ENCODE measurements at regions not wholly inside any gene's neighbourhood (a gene's known extent, or its start where the extent isn't known, plus 50 kb on each side); places are given as distances from the start of the nearest gene placed in this dataset.

DNA sequence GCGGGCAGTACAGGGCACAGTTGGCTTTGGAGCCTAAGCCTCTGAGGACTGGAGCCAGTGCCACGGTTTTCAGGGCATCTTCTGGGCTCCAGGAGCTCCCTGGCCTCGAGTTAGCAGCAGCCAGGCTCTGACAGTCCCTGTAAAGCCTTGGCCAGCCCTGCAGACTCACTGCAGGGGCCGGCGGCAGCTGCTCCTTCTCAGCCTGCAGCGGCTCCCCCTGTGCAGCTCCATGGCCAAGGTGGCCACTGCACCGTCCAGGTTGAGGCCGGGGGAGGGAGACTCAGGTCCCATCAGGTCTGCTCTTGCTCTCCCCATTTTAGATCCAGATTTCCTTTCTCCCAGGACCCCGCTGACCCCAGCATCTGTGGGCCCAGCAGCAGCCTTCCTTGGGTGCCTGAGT, 1461.1 kb downstream of the BRD1 start:
- WGBS (ENCODE audit: insufficient coverage) = 83% methylated on average over 9 of the region's 9 CpGs
- Histone ChIP-seq H3K9ac (ENCODE audit: low read length) (no peak overlapping the region), H3K27me3 (replicated peaks in 1 of 4; ENCODE audit: control extremely low read depth in 1 of 4, control insufficient read depth in 3 of 4, insufficient read depth in 4 of 4, low read length in 3 of 4) (peaks cover 0 to 9% (median 0%) of the 10 kb centered on the region in 4 experiments), H3K4me1 (ENCODE audit: control insufficient read depth in 2 of 2, insufficient read depth in 2 of 2, low read length in 2 of 2) (no peaks in the 10 kb centered on the region), H3K9me3 (ENCODE audit: control extremely low read depth in 1 of 3, control insufficient read depth in 2 of 3, insufficient read depth in 1 of 3, low read length in 2 of 3) (peaks cover 0 to 3% (median 0%) of the 10 kb centered on the region in 3 donors), H4K20me1 (ENCODE audit: control insufficient read depth, insufficient read depth, low read length, poor library complexity, severe bottlenecking) (no peaks in the 10 kb centered on the region), H2AFZ (ENCODE audit: insufficient read depth, low read depth, low read length, poor library complexity, severe bottlenecking) (no peak overlapping the region), H3K79me2 (ENCODE audit: control insufficient read depth, insufficient read depth, low read length) (no peaks in the 10 kb centered on the region), H3K4me2 (replicated peaks; ENCODE audit: low read depth, low read length, poor library complexity, severe bottlenecking) (no peak overlapping the region), H3K4me3 (ENCODE audit: control extremely low read depth in 1 of 5, extremely low read depth in 1 of 5, insufficient read depth in 1 of 5, low read depth in 2 of 5, low read length in 4 of 5) (no peak overlapping the region), H3K27ac (ENCODE audit: low read length in 2 of 2) (no peak overlapping the region), H3K36me3 (replicated peaks in 1 of 2; ENCODE audit: control extremely low read depth in 1 of 2, control insufficient read depth in 1 of 2, extremely low read depth in 1 of 2, insufficient read depth in 2 of 2, low read length in 1 of 2) (no peaks in the 10 kb centered on the region)
- H3K4me1 Mint-ChIP-seq = no peaks in the 10 kb centered on the region
- H3K27ac Mint-ChIP-seq = no peak overlapping the region
- TF ChIP-seq, protein P1, sequence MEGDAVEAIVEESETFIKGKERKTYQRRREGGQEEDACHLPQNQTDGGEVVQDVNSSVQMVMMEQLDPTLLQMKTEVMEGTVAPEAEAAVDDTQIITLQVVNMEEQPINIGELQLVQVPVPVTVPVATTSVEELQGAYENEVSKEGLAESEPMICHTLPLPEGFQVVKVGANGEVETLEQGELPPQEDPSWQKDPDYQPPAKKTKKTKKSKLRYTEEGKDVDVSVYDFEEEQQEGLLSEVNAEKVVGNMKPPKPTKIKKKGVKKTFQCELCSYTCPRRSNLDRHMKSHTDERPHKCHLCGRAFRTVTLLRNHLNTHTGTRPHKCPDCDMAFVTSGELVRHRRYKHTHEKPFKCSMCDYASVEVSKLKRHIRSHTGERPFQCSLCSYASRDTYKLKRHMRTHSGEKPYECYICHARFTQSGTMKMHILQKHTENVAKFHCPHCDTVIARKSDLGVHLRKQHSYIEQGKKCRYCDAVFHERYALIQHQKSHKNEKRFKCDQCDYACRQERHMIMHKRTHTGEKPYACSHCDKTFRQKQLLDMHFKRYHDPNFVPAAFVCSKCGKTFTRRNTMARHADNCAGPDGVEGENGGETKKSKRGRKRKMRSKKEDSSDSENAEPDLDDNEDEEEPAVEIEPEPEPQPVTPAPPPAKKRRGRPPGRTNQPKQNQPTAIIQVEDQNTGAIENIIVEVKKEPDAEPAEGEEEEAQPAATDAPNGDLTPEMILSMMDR (IDR thresholded peaks at IDR 0.05) = no peak
- ChIA-PET POLR2A (no interaction called here), CTCF (no interaction called here)
- DNase-seq (no peak), ATAC-seq (ENCODE audit: low read depth) (no peak)
- H3K4me3 Mint-ChIP-seq = no peak overlapping the region
- intact Hi-C loops (cut with micrococcal nuclease) = no loop called here
- H3K9me3 Mint-ChIP-seq (ENCODE audit: insufficient read depth) = no peaks in the 10 kb centered on the region
- peaks cover 5% of the 10 kb centered on the region for H3K27me3 Mint-ChIP-seq

DNA sequence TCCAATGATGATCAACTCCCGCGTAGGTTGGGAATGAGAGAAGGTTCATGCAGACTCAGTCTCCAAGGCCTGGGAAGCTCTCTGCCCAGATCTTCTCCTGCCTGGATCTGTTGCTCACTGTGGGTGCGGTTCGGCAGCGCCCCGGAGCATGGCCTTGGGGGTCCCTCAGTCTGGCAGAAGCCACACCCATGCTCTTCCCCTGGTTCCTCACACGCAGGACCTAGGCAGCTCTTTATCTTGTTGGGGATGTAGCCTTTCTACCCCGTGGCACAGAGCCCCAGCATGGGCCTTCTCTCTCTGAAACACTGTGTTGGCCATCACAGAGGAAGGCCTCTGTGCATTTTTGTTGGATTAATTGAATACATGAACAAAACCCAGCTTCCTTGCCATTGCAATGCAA, 1461.6 kb downstream of the BRD1 start:
- H3K27ac Mint-ChIP-seq = no peak overlapping the region
- POLR2A ChIA-PET = no interaction called here

More for the DNA sequence above, 1461.6 kb downstream of the BRD1 start:
- no peaks in the 10 kb centered on the region for H3K36me3 ChIP-seq (replicated peaks in 1 of 2; ENCODE audit: control extremely low read depth in 1 of 2, control insufficient read depth in 1 of 2, extremely low read depth in 1 of 2, insufficient read depth in 2 of 2, low read length in 1 of 2)
- Mint-ChIP-seq H3K4me3 (no peak overlapping the region), H3K27me3 (peaks cover under 1% of the 10 kb centered on the region), H3K4me1 (no peaks in the 10 kb centered on the region), H3K9me3 (ENCODE audit: insufficient read depth) (no peaks in the 10 kb centered on the region)
- H3K4me2 ChIP-seq (replicated peaks; ENCODE audit: low read depth, low read length, poor library complexity, severe bottlenecking) = no peak overlapping the region
- H3K79me2 ChIP-seq (ENCODE audit: control insufficient read depth, insufficient read depth, low read length) = no peaks in the 10 kb centered on the region
- H2AFZ ChIP-seq (ENCODE audit: insufficient read depth, low read depth, low read length, poor library complexity, severe bottlenecking) = no peak overlapping the region
- H3K27me3 ChIP-seq (replicated peaks in 1 of 4; ENCODE audit: control extremely low read depth in 1 of 4, control insufficient read depth in 3 of 4, insufficient read depth in 4 of 4, low read length in 3 of 4) = peaks cover 0 to 9% (median 0%) of the 10 kb centered on the region in 4 experiments
- H3K9ac ChIP-seq (ENCODE audit: low read length) = no peak overlapping the region
- ATAC-seq (ENCODE audit: low read depth) = no peak
- CTCF ChIA-PET = no interaction called here
- H4K20me1 ChIP-seq (ENCODE audit: control insufficient read depth, insufficient read depth, low read length, poor library complexity, severe bottlenecking) = no peaks in the 10 kb centered on the region
- TF ChIP-seq, protein P1 (IDR thresholded peaks at IDR 0.05) = no peak
- TF ChIP-seq EZH2 (IDR thresholded peaks at IDR 0.05; ENCODE audit: borderline replicate concordance, insufficient read depth, low read depth, low read length, poor library complexity, severe bottlenecking) = no peak
- peaks cover 0 to 3% (median 0%) of the 10 kb centered on the region in 3 donors for H3K9me3 ChIP-seq (ENCODE audit: control extremely low read depth in 1 of 3, control insufficient read depth in 2 of 3, insufficient read depth in 1 of 3, low read length in 2 of 3)
- H3K27ac ChIP-seq (ENCODE audit: low read length in 2 of 2) = no peak overlapping the region
- intact Hi-C loops (cut with micrococcal nuclease) = no loop called here
- 82% methylated on average over 6 of the region's 8 CpGs for WGBS (ENCODE audit: insufficient coverage)
- H3K4me3 ChIP-seq (ENCODE audit: control extremely low read depth in 1 of 5, extremely low read depth in 1 of 5, insufficient read depth in 1 of 5, low read depth in 2 of 5, low read length in 4 of 5) = no peak overlapping the region
- no peak for DNase-seq
- H3K4me1 ChIP-seq (ENCODE audit: control insufficient read depth in 2 of 2, insufficient read depth in 2 of 2, low read length in 2 of 2) = no peaks in the 10 kb centered on the region
